ENCODE measurements at regions not wholly inside any gene's neighbourhood (a gene's known extent, or its start where the extent isn't known, plus 50 kb on each side); places are given as distances from the start of the nearest gene placed in this dataset.

- TF ChIP-seq EZH2phosphoT487 (IDR thresholded peaks at IDR 0.05; ENCODE audit: borderline replicate concordance, low read length) (no peak), CTCF (IDR thresholded peaks at IDR 0.05; ENCODE audit: low read depth, low read length, poor library complexity, severe bottlenecking) (no peak)
These were observed 418.0 kb downstream of the MEIS1 start for GRCh38 chr2:66852953-66853352.
